GM19240 (cell line): ENCODE measurements at regions not wholly inside any gene's neighbourhood (a gene's known extent, or its start where the extent isn't known, plus 50 kb on each side); places are given as distances from the start of the nearest gene placed in this dataset.
"Not testable (repeated sequence)": the region's sequence is repeated elsewhere in the genome, so short reads cannot be mapped to it uniquely, and the experiment has no call there.

Experiments used
- DNase-seq: peaks from one replicate; pipeline ENCODE4 v3.0.0; 2011; ENCODE audit warnings: low spot score; ENCODE audit not compliant: insufficient read length

GRCh38 chr15:92803852-92804609, 96.1 kb upstream of the CHD2 start:
- no peak for DNase-seq

GRCh38 chr15:92804610-92804936, 95.6 kb upstream of the CHD2 start:
- DNase-seq: not testable (repeated sequence)

GRCh38 chr15:92805080-92805690, 94.9 kb upstream of the CHD2 start:
- no peak for DNase-seq

GRCh38 chr15:92806171-92806570, 94.0 kb upstream of the CHD2 start:
- not testable (repeated sequence) for DNase-seq

- no peak for DNase-seq
These were observed 93.4 kb upstream of the CHD2 start for GRCh38 chr15:92806763-92807162.

- DNase-seq: no peak
These were observed 92.1 kb upstream of the CHD2 start for GRCh38 chr15:92807971-92808571.

- DNase-seq: no peak
These were observed 91.5 kb upstream of the CHD2 start for GRCh38 chr15:92808598-92809063.

GRCh38 chr15:92809064-92809879, 90.9 kb upstream of the CHD2 start:
- DNase-seq: peak; percentile 86

- DNase-seq: no peak
These were observed 90.2 kb upstream of the CHD2 start for GRCh38 chr15:92809880-92810361.

GRCh38 chr15:92810418-92811138, 89.5 kb upstream of the CHD2 start:
- DNase-seq: no peak

- no peak for DNase-seq
These were observed 88.8 kb upstream of the CHD2 start for GRCh38 chr15:92811148-92811913.

- DNase-seq: no peak
These were observed 87.9 kb upstream of the CHD2 start for GRCh38 chr15:92812271-92812670.

- no peak for DNase-seq
These were observed 86.6 kb upstream of the CHD2 start for GRCh38 chr15:92813485-92813884.

GRCh38 chr15:92817339-92817886, 82.7 kb upstream of the CHD2 start:
- DNase-seq: no peak

- no peak for DNase-seq
These were observed 81.4 kb upstream of the CHD2 start for GRCh38 chr15:92818651-92819277.

GRCh38 chr15:92819278-92820235, 80.6 kb upstream of the CHD2 start:
- no peak for DNase-seq

GRCh38 chr15:92820236-92821021, 79.7 kb upstream of the CHD2 start:
- DNase-seq: peak; percentile 83
